ENCODE measurements at regions not wholly inside any gene's neighbourhood (a gene's known extent, or its start where the extent isn't known, plus 50 kb on each side); places are given as distances from the start of the nearest gene placed in this dataset.
"Not testable (repeated sequence)": the region's sequence is repeated elsewhere in the genome, so short reads cannot be mapped to it uniquely, and the experiment has no call there.

- H3K9me1 ChIP-seq (ENCODE audit: control insufficient read depth, extremely low read depth, insufficient read depth, low read length); H3K79me2 ChIP-seq (ENCODE audit: control insufficient read depth, insufficient read depth, low read length); H3K36me3 ChIP-seq (ENCODE audit: control insufficient read depth in 2 of 2, extremely low read depth in 1 of 2, insufficient read depth in 2 of 2, low read length in 2 of 2); H3K9me3 ChIP-seq (ENCODE audit: control insufficient read depth, low read depth, low read length); H2AFZ ChIP-seq (ENCODE audit: control insufficient read depth, low read length); H3K4me2 ChIP-seq (ENCODE audit: control insufficient read depth, extremely low read depth, insufficient read depth, low read depth, low read length); H3K27me3 ChIP-seq (ENCODE audit: control insufficient read depth, extremely low read depth, insufficient read depth, low read length); H3K4me1 ChIP-seq (ENCODE audit: control insufficient read depth, extremely low read depth, insufficient read depth, low read length); DNase-seq (ENCODE audit: low read depth, low spot score); H4K20me1 ChIP-seq (ENCODE audit: control insufficient read depth, extremely low read depth, insufficient read depth, low read length); H3K9ac ChIP-seq (ENCODE audit: control insufficient read depth, extremely low read depth, insufficient read depth, low read length); H3K4me3 ChIP-seq (ENCODE audit: control insufficient read depth in 2 of 3, extremely low read depth in 1 of 3, insufficient read depth in 2 of 3, low read depth in 1 of 3, low read length in 3 of 3); H3K27ac ChIP-seq (ENCODE audit: control insufficient read depth, insufficient read depth, low read length); dilution Hi-C loops (cut with MboI; ENCODE audit: extremely low pct_ligation_motif_present, low sequenced_read_pairs): not testable (repeated sequence)
- FAIRE-seq, result peak; percentile 74
Observed at GRCh38 chr21:43477945-43478386, 51.0 kb upstream of the SIK1 start.
